GM12878 (cell line): ENCODE measurements at regions not wholly inside any gene's neighbourhood (a gene's known extent, or its start where the extent isn't known, plus 50 kb on each side); places are given as distances from the start of the nearest gene placed in this dataset.

Experiments
- ATAC-seq: fragments of 200-7000 bp; cut with Tn5 transposase; 3 replicates; pipeline ENCODE4 v1.9.1; 2020; ENCODE audit warnings: mild to moderate bottlenecking, moderate library complexity
- BruUV-seq: library from RNA; stranded (reverse); fragments of 400-500 nt; replicated peaks from 2 replicates; lab custom pipeline; 2021; lab: Mats Ljungman, UMichigan
- CTCF ChIA-PET: fragments of 300-600 bp; sonication (Branson Sonifier 250); formaldehyde crosslinking; extraction: SDS; loops from one replicate; lab custom pipeline; 2021; ENCODE audit warnings: inconsistent platforms; lab: Yijun Ruan, JAX
- POLR2A ChIA-PET: fragments of 350-600 bp; formaldehyde crosslinking; extraction: SDS; loops from one replicate; lab custom pipeline; 2021; ENCODE audit warnings: inconsistent platforms; lab: Charles Lee
- RAD21 ChIA-PET: fragments of 300-600 bp; sonication (Branson Sonifier 250); formaldehyde crosslinking; loops from one replicate; lab custom pipeline; 2023; ENCODE audit warnings: antibody characterized with exemption; ENCODE audit not compliant: unreplicated experiment; lab: Charles Lee
- SMC1A ChIA-PET: fragments of 300-600 bp; sonication (Branson Sonifier 250); formaldehyde crosslinking; loops from one replicate; lab custom pipeline; 2023; ENCODE audit not compliant: unreplicated experiment, uncharacterized antibody; lab: Charles Lee
- DNase-seq: peaks from one replicate; pipeline ENCODE4 v3.0.0-alpha.2; 2011; ENCODE audit warnings: low read depth, low spot score
- FAIRE-seq: peaks from 3 replicates; lab custom pipeline; 2011; peaks lifted over from hg19 to GRCh38; lab: Jason Lieb, UNC
- H2AFZ ChIP-seq: 2 replicates; pipeline ENCODE4 v1.6.0; 2011; ENCODE audit warnings: low read depth, low read length, control low read depth; ENCODE audit not compliant: control insufficient read depth
- H3K27ac ChIP-seq: 2 replicates; pipeline ENCODE4 v1.5.1; 2011; ENCODE audit warnings: control low read depth; ENCODE audit not compliant: control insufficient read depth, insufficient read depth
- H3K27me3 ChIP-seq, 2 experiments: replicated peaks in 1 of 2; 2 replicates each; pipeline versions ENCODE4 v1.6.0 to v1.6.1; 2011; ENCODE audit warnings: low read length in 1 of 2; ENCODE audit not compliant: control insufficient read depth in 2 of 2, insufficient read depth in 2 of 2
- H3K36me3 ChIP-seq, 2 experiments: 2 replicates each; pipeline ENCODE4 v1.5.1; 2011; ENCODE audit warnings: low read length in 1 of 2; ENCODE audit not compliant: control insufficient read depth in 2 of 2, insufficient read depth in 2 of 2
- H3K4me1 ChIP-seq: 2 replicates; pipeline ENCODE4 v1.6.1; 2011; ENCODE audit warnings: mild to moderate bottlenecking, low read length, moderate library complexity, mixed read lengths; ENCODE audit not compliant: control insufficient read depth, insufficient read depth
- H3K4me2 ChIP-seq: 2 replicates; pipeline ENCODE4 v1.6.0; 2011; ENCODE audit warnings: control low read depth; ENCODE audit not compliant: control insufficient read depth, insufficient read depth
- H3K4me3 ChIP-seq: fragments of 200-600 bp; sonication (generic); 2 replicates; pipeline ENCODE4 v1.5.1; 2016
- H3K79me2 ChIP-seq: 2 replicates; pipeline ENCODE4 v1.6.0; 2011; ENCODE audit warnings: low read length; ENCODE audit not compliant: control insufficient read depth, insufficient read depth
- H3K9ac ChIP-seq: 2 replicates; pipeline ENCODE4 v1.8.0; 2011; ENCODE audit warnings: low read length, control low read depth, mixed read lengths; ENCODE audit not compliant: control insufficient read depth, insufficient read depth
- H3K9me3 ChIP-seq: replicated peaks from 3 replicates; pipeline ENCODE4 v1.5.1; 2011; ENCODE audit warnings: mild to moderate bottlenecking, low read length; ENCODE audit not compliant: control insufficient read depth, insufficient read depth
- H4K20me1 ChIP-seq: 2 replicates; pipeline ENCODE4 v1.6.0; 2011; ENCODE audit not compliant: control insufficient read depth, insufficient read depth
- ATF7 ChIP-seq: fragments of 450-650 bp; IDR thresholded peaks from 2 replicates; pipeline ENCODE4 v1.6.1; 2016; ENCODE audit warnings: low read depth, mild to moderate bottlenecking
- MTA3 ChIP-seq: IDR thresholded peaks from 2 replicates; pipeline ENCODE4 v1.6.1; 2012; ENCODE audit warnings: low read length, inconsistent platforms, borderline replicate concordance
- PML ChIP-seq: IDR thresholded peaks from 2 replicates; pipeline ENCODE4 v1.6.1; 2012; ENCODE audit warnings: low read length, inconsistent platforms
- SIX5 ChIP-seq: IDR thresholded peaks from 2 replicates; pipeline ENCODE4 v1.6.1; 2011; ENCODE audit warnings: mild to moderate bottlenecking, low read depth, low read length, moderate library complexity; ENCODE audit not compliant: severe bottlenecking
- ZNF217 ChIP-seq: fragments of 450-650 bp; IDR thresholded peaks from 2 replicates; pipeline ENCODE4 v1.6.1; 2017; ENCODE audit warnings: antibody characterized with exemption, mild to moderate bottlenecking
- WGBS: methylation state at CpG from one replicate; pipeline ENCODE4 v1.1.6; 2016; ENCODE audit warnings: low lambda C conversion rate; ENCODE audit not compliant: insufficient replicate concordance, insufficient coverage; ENCODE audit errors: missing lambda C conversion rate; 5-methylcytosine and 5-hydroxymethylcytosine counted together
- in situ Hi-C: fragments of 300-500 bp; cut with MboI; formaldehyde crosslinking; loops from 9 replicates; pipeline ENCODE4 v1.14.3; 2018; ENCODE audit warnings: mixed read lengths
- intact Hi-C: fragments of 100-400 bp; cut with micrococcal nuclease; formaldehyde crosslinking; loops from one replicate; pipeline ENCODE4 v1.14.2; 2022; ENCODE audit not compliant: unreplicated experiment
- TF ChIP-seq, protein P1 (sequence below): fragments of 450-650 bp; IDR thresholded peaks from 2 replicates; pipeline ENCODE4 v1.6.1; 2014; ENCODE audit warnings: mild to moderate bottlenecking
- TF ChIP-seq, protein P2 (sequence below): IDR thresholded peaks from 2 replicates; pipeline ENCODE4 v1.6.1; 2012; ENCODE audit warnings: mild to moderate bottlenecking, low read depth, low read length

DNA sequence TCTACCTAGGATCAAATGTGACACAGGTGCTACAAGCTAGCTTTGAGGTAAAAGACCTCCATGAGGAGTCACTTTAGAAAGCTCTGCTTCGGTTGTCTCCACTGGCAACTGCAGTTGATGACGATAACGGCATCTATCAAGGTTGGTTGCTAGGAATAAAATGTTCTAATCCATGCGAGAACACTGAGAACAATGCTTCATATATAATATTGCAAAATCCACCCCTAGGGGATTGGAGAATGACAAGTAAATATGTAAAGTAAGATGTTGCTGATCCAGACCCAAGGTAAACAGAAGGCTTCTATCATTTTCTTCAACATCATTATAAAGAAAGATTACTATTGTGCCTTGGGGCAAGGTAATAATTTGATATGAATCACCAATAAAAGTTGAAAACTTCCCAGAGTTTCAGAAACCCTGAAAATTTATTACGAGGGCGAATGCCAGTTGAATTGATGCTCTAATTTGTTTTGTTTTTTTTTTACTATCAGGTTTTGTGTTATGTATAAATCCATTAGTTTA, 1003.4 kb downstream of the CDH18 start (continued):
- TF ChIP-seq, protein P1, sequence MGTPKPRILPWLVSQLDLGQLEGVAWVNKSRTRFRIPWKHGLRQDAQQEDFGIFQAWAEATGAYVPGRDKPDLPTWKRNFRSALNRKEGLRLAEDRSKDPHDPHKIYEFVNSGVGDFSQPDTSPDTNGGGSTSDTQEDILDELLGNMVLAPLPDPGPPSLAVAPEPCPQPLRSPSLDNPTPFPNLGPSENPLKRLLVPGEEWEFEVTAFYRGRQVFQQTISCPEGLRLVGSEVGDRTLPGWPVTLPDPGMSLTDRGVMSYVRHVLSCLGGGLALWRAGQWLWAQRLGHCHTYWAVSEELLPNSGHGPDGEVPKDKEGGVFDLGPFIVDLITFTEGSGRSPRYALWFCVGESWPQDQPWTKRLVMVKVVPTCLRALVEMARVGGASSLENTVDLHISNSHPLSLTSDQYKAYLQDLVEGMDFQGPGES = no peak

DNA sequence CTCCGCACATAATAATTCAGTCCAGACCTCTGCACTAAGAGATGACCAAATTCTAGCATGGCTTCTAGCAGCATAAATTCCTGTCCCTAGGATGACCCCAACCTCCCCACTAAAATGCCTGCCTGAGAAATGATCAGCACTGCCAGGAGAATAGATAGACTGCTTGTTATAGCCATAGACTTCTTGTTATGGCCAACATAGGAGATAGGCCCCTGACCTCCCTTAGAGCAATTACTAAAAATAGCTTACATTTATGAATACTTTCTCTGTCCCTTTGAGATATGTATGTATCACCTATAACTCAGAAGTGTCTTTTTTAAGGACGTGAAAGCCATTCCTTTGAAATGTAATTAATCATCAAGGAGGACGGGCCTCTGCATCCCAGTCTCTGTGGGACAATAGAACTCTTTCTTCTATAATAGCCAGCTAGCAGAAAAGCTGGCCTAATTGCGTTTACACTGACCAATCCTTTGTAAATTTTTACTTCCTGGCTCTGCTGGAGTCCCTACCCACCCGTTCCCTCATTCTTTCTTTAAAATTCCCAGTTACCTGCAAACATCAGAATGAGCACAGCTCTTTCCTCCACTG, 1002.7 kb downstream of the CDH18 start:
- H3K36me3 ChIP-seq = no peaks in the 10 kb centered on the region
- SMC1A ChIA-PET = no interaction called here
- H2AFZ ChIP-seq = no peak overlapping the region
- no peak overlapping the region for H3K27ac ChIP-seq
- CTCF ChIA-PET = no interaction called here
- H3K4me3 ChIP-seq = no peak overlapping the region
- in situ Hi-C loops (no loop called here), intact Hi-C loops (no loop called here)
- TF ChIP-seq SIX5 = no peak
- no peak for TF ChIP-seq ATF7
- TF ChIP-seq MTA3 = no peak
- TF ChIP-seq, protein P2, sequence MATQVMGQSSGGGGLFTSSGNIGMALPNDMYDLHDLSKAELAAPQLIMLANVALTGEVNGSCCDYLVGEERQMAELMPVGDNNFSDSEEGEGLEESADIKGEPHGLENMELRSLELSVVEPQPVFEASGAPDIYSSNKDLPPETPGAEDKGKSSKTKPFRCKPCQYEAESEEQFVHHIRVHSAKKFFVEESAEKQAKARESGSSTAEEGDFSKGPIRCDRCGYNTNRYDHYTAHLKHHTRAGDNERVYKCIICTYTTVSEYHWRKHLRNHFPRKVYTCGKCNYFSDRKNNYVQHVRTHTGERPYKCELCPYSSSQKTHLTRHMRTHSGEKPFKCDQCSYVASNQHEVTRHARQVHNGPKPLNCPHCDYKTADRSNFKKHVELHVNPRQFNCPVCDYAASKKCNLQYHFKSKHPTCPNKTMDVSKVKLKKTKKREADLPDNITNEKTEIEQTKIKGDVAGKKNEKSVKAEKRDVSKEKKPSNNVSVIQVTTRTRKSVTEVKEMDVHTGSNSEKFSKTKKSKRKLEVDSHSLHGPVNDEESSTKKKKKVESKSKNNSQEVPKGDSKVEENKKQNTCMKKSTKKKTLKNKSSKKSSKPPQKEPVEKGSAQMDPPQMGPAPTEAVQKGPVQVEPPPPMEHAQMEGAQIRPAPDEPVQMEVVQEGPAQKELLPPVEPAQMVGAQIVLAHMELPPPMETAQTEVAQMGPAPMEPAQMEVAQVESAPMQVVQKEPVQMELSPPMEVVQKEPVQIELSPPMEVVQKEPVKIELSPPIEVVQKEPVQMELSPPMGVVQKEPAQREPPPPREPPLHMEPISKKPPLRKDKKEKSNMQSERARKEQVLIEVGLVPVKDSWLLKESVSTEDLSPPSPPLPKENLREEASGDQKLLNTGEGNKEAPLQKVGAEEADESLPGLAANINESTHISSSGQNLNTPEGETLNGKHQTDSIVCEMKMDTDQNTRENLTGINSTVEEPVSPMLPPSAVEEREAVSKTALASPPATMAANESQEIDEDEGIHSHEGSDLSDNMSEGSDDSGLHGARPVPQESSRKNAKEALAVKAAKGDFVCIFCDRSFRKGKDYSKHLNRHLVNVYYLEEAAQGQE = no peak
- no peak for TF ChIP-seq PML
- TF ChIP-seq ZNF217 = no peak
- no peak for DNase-seq
- no peak for FAIRE-seq
- H3K4me2 ChIP-seq = no peak overlapping the region
- no TSS peak for BruUV-seq
- 20% methylated on average over 5 of the region's 5 CpGs for WGBS
- H3K4me1 ChIP-seq = no peaks in the 10 kb centered on the region
- RAD21 ChIA-PET = no interaction called here
- H3K9ac ChIP-seq = no peak overlapping the region
- H3K27me3 ChIP-seq = no peaks in the 10 kb centered on the region
- no peaks in the 10 kb centered on the region for H3K79me2 ChIP-seq
- no peaks in the 10 kb centered on the region for H3K9me3 ChIP-seq
- POLR2A ChIA-PET = no interaction called here
- H4K20me1 ChIP-seq = no peaks in the 10 kb centered on the region
- ATAC-seq = no peak
